H9 (cell line): ENCODE measurements at regions not wholly inside any gene's neighbourhood (a gene's known extent, or its start where the extent isn't known, plus 50 kb on each side); places are given as distances from the start of the nearest gene placed in this dataset.

Experiments used
- DNase-seq: peaks from one replicate; pipeline ENCODE4 v3.0.0-alpha.2; 2017
- H2AFZ ChIP-seq: one replicate; pipeline ENCODE4 v1.6.1; 2013; ENCODE audit warnings: mild to moderate bottlenecking, low read length, control low read depth, moderate library complexity
- H2AK5ac ChIP-seq: 2 replicates; pipeline ENCODE4 v1.6.1; 2013; ENCODE audit warnings: low read length, control low read depth, mixed read lengths; ENCODE audit not compliant: insufficient read length
- H2BK120ac ChIP-seq: one replicate; pipeline ENCODE4 v1.6.1; 2013; ENCODE audit warnings: low read depth, mild to moderate bottlenecking, low read length, control low read depth, inconsistent platforms; ENCODE audit not compliant: poor library complexity, severe bottlenecking
- H2BK12ac ChIP-seq: 2 replicates; pipeline ENCODE4 v1.6.1; 2013; ENCODE audit warnings: low read length, control low read depth, mixed read lengths, low read depth; ENCODE audit not compliant: insufficient read length
- H2BK15ac ChIP-seq: 2 replicates; pipeline ENCODE4 v1.6.1; 2013; ENCODE audit warnings: low read depth, low read length, control low read depth
- H2BK20ac ChIP-seq: one replicate; pipeline ENCODE4 v1.6.1; 2013; ENCODE audit warnings: low read depth, mild to moderate bottlenecking, low read length, control low read depth, inconsistent platforms; ENCODE audit not compliant: poor library complexity, severe bottlenecking
- H2BK5ac ChIP-seq: 2 replicates; pipeline ENCODE4 v1.6.1; 2013; ENCODE audit warnings: low read length, control low read depth, mixed read lengths; ENCODE audit not compliant: insufficient read length
- H3K14ac ChIP-seq: 2 replicates; pipeline ENCODE4 v1.6.1; 2013; ENCODE audit warnings: low read length, control low read depth; ENCODE audit not compliant: insufficient read depth
- H3K18ac ChIP-seq: 2 replicates; pipeline ENCODE4 v1.6.1; 2013; ENCODE audit warnings: low read depth, mild to moderate bottlenecking, mixed read lengths, low read length, control low read depth; ENCODE audit not compliant: insufficient read length
- H3K23ac ChIP-seq: 2 replicates; pipeline ENCODE4 v1.6.1; 2013; ENCODE audit warnings: low read length, control low read depth, mixed read lengths, low read depth; ENCODE audit not compliant: insufficient read length
- H3K23me2 ChIP-seq: 2 replicates; pipeline ENCODE4 v1.6.1; 2013; ENCODE audit warnings: low read depth, mild to moderate bottlenecking, mixed read lengths, low read length, control low read depth; ENCODE audit not compliant: insufficient read length, poor library complexity, severe bottlenecking
- H3K27ac ChIP-seq: 2 replicates; pipeline ENCODE4 v1.5.1; 2013; ENCODE audit warnings: low read length, control low read depth, mixed read lengths, low read depth; ENCODE audit not compliant: insufficient read length
- H3K27me3 ChIP-seq: 2 replicates; pipeline ENCODE4 v1.6.1; 2013; ENCODE audit warnings: low read length, control low read depth, inconsistent platforms; ENCODE audit not compliant: insufficient read depth
- H3K4ac ChIP-seq: 2 replicates; pipeline ENCODE4 v1.6.1; 2013; ENCODE audit warnings: low read depth, mild to moderate bottlenecking, control low read depth, inconsistent platforms, low read length, moderate library complexity
- H3K4me1 ChIP-seq: 2 replicates; pipeline ENCODE4 v1.6.1; 2013; ENCODE audit warnings: low read length, control low read depth, inconsistent platforms; ENCODE audit not compliant: insufficient read depth
- H3K4me2 ChIP-seq: 2 replicates; pipeline ENCODE4 v1.6.1; 2013; ENCODE audit warnings: low read length, control low read depth, mixed read lengths; ENCODE audit not compliant: insufficient read length, insufficient read depth
- H3K56ac ChIP-seq: 2 replicates; pipeline ENCODE4 v1.6.1; 2013; ENCODE audit warnings: low read depth, mild to moderate bottlenecking, mixed read lengths, low read length, control low read depth; ENCODE audit not compliant: insufficient read length
- H3K79me1 ChIP-seq: 2 replicates; pipeline ENCODE4 v1.6.1; 2013; ENCODE audit warnings: low read depth, mild to moderate bottlenecking, moderate library complexity, low read length, control low read depth, inconsistent platforms; ENCODE audit not compliant: insufficient read depth, poor library complexity, severe bottlenecking
- H3K79me2 ChIP-seq: 2 replicates; pipeline ENCODE4 v1.6.1; 2013; ENCODE audit warnings: low read length, control low read depth, inconsistent platforms; ENCODE audit not compliant: insufficient read depth
- H3K9ac ChIP-seq: 2 replicates; pipeline ENCODE4 v1.6.1; 2013; ENCODE audit warnings: low read length, control low read depth, mixed read lengths; ENCODE audit not compliant: insufficient read length; ENCODE audit errors: extremely low read depth
- H3K9me3 ChIP-seq: one replicate; pipeline ENCODE4 v1.6.1; 2013; ENCODE audit warnings: low read depth, low read length, inconsistent platforms; ENCODE audit not compliant: control insufficient read depth
- H3T11ph ChIP-seq: one replicate; pipeline ENCODE4 v1.6.1; 2013; ENCODE audit warnings: mild to moderate bottlenecking, low read length, control low read depth, inconsistent platforms
- H4K20me1 ChIP-seq: one replicate; pipeline ENCODE4 v1.6.1; 2013; ENCODE audit not compliant: control insufficient read depth, insufficient read length, insufficient read depth
- H4K5ac ChIP-seq: 2 replicates; pipeline ENCODE4 v1.6.1; 2013; ENCODE audit warnings: low read depth, mild to moderate bottlenecking, mixed read lengths, low read length, control low read depth; ENCODE audit not compliant: insufficient read length
- H4K8ac ChIP-seq: replicated peaks from 2 replicates; pipeline ENCODE4 v1.6.1; 2013; ENCODE audit warnings: low read length, control low read depth, mixed read lengths, low read depth; ENCODE audit not compliant: insufficient read length
- H4K91ac ChIP-seq: 2 replicates; pipeline ENCODE4 v1.6.1; 2013; ENCODE audit warnings: low read depth, mild to moderate bottlenecking, moderate library complexity, mixed read lengths, low read length, control low read depth; ENCODE audit not compliant: insufficient read length
- H3K27ac Mint-ChIP-seq, 3 experiments: 2 replicates in 2 of 3; 3 replicates in 1 of 3; pipeline ENCODE4 v1.8.0; 2020 to 2021; ENCODE audit warnings: mixed read lengths in 3 of 3, mild to moderate bottlenecking in 1 of 3, moderate library complexity in 1 of 3
- H3K27me3 Mint-ChIP-seq: 2 replicates; pipeline ENCODE4 v1.8.0; 2021; ENCODE audit warnings: low read depth, mild to moderate bottlenecking, moderate library complexity, mixed read lengths
- H3K36me3 Mint-ChIP-seq, 3 experiments: 2 replicates in 2 of 3; 3 replicates in 1 of 3; pipeline ENCODE4 v1.8.0; 2020 to 2021; ENCODE audit warnings: low read depth in 3 of 3, mixed read lengths in 3 of 3; ENCODE audit not compliant: insufficient read depth in 1 of 3
- H3K4me1 Mint-ChIP-seq, 2 experiments: 2 replicates each; pipeline ENCODE4 v1.8.0; 2020; ENCODE audit warnings: mixed read lengths in 2 of 2
- H3K4me3 Mint-ChIP-seq, 2 experiments: 2 replicates in 1 of 2; 3 replicates in 1 of 2; pipeline ENCODE4 v1.8.0; 2020 to 2021; ENCODE audit warnings: mild to moderate bottlenecking in 2 of 2, mixed read lengths in 2 of 2, moderate library complexity in 1 of 2
- H3K9me3 Mint-ChIP-seq, 2 experiments: 2 replicates in 1 of 2; 3 replicates in 1 of 2; pipeline ENCODE4 v1.8.0; 2020; ENCODE audit warnings: mild to moderate bottlenecking in 2 of 2, mixed read lengths in 2 of 2, moderate library complexity in 1 of 2
- CTCF ChIP-seq: fragments of 200-600 bp; sonication (generic); conservative IDR thresholded peaks from 3 replicates; pipeline ENCODE4 v1.8.0; 2021; ENCODE audit warnings: antibody characterized with exemption, mild to moderate bottlenecking
- WGBS: extraction: QIAGEN DNeasy Blood & Tissue Kit; methylation state at CpG from one replicate; pipeline ENCODE4 v1.1.7; 2013; ENCODE audit warnings: missing lambda C conversion rate, low lambda C conversion rate, mixed read lengths; ENCODE audit not compliant: insufficient read length; ENCODE audit errors: extremely low coverage; 5-methylcytosine and 5-hydroxymethylcytosine counted together

GRCh38 chr10:10865303-10865702 lies 152.4 kb upstream of the CELF2 start:
- Mint-ChIP-seq H3K27me3 (no peaks in the 10 kb centered on the region), H3K4me1 (no peaks in the 10 kb centered on the region), H3K27ac (no peak overlapping the region), H3K4me3 (no peak overlapping the region), H3K36me3 (no peaks in the 10 kb centered on the region), H3K9me3 (no peaks in the 10 kb centered on the region)
- H3K4ac ChIP-seq = no peak overlapping the region
- H3K14ac ChIP-seq = no peak overlapping the region
- no peak for DNase-seq
- no peaks in the 10 kb centered on the region for H3K23me2 ChIP-seq
- H3K4me1 ChIP-seq = no peaks in the 10 kb centered on the region
- no peak overlapping the region for H2BK120ac ChIP-seq
- no peak overlapping the region for H3K27ac ChIP-seq
- no peaks in the 10 kb centered on the region for H4K20me1 ChIP-seq
- no peak overlapping the region for H3K56ac ChIP-seq
- no peak for TF ChIP-seq CTCF
- no peak overlapping the region for H3K9ac ChIP-seq
- H4K8ac ChIP-seq = no peak overlapping the region
- H3K27me3 ChIP-seq = no peaks in the 10 kb centered on the region
- H2BK5ac ChIP-seq = no peak overlapping the region
- no peak overlapping the region for H3K18ac ChIP-seq
- no peak overlapping the region for H3K4me2 ChIP-seq
- no peaks in the 10 kb centered on the region for H3K9me3 ChIP-seq
- H2AK5ac ChIP-seq = no peak overlapping the region
- H3K79me1 ChIP-seq = no peaks in the 10 kb centered on the region
- H3K23ac ChIP-seq = no peak overlapping the region
- no peak overlapping the region for H2BK20ac ChIP-seq
- no peak overlapping the region for H2BK15ac ChIP-seq
- no peak overlapping the region for H2BK12ac ChIP-seq
- no peak overlapping the region for H4K5ac ChIP-seq
- no peak overlapping the region for H4K91ac ChIP-seq
- H3T11ph ChIP-seq = no peak overlapping the region
- H3K79me2 ChIP-seq = no peaks in the 10 kb centered on the region
- no CpG with 5 or more reads among the region's 3 CpGs for WGBS
- H2AFZ ChIP-seq = no peak overlapping the region
